ENCODE measurements at regions not wholly inside any gene's neighbourhood (a gene's known extent, or its start where the extent isn't known, plus 50 kb on each side); places are given as distances from the start of the nearest gene placed in this dataset.

DNA sequence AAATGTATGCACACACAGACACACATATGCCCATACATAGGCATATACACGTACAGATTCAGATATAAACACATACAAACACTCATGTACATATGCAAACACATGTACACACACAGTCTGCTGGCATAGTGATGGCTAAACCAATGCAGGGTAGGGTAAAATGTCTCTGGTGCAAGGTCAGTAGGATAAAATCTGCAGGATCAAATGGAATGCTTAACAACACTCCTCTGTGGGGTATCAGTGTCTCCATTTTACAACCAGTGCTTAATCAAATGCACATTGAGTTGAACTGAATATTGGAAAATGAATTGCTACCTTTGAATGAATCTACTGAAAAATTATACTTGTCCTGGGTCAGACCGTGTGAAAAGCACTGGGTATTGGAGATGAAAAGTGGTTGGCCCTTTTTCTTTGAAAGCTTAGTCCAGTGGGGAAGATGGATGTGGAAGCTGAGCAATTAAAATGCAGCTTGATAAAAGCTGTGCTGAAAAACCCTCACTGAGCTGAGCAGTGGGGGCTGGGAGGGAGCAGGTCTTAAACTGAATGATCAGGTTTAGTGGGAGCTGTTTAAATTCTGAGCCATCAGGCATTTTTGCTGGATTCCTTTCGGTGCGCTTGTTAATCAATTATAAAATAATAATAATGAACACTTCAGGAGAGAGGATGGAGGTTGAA lies 314.7 kb downstream of the HAPSTR1 start:
- H3K36me3 Mint-ChIP-seq: no peaks in the 10 kb centered on the region
- no peaks in the 10 kb centered on the region for H3K27me3 Mint-ChIP-seq
- no peak overlapping the region for H3K4me3 Mint-ChIP-seq
- no peak for DNase-seq
- intact Hi-C loops (cut with micrococcal nuclease): no loop called here
- H3K27ac Mint-ChIP-seq: no peak overlapping the region
- no peaks in the 10 kb centered on the region for H3K9me3 Mint-ChIP-seq
- H3K4me1 Mint-ChIP-seq (ENCODE audit: low read depth): no peaks in the 10 kb centered on the region
- ChIA-PET POLR2A (no interaction called here), CTCF (no interaction called here)

DNA sequence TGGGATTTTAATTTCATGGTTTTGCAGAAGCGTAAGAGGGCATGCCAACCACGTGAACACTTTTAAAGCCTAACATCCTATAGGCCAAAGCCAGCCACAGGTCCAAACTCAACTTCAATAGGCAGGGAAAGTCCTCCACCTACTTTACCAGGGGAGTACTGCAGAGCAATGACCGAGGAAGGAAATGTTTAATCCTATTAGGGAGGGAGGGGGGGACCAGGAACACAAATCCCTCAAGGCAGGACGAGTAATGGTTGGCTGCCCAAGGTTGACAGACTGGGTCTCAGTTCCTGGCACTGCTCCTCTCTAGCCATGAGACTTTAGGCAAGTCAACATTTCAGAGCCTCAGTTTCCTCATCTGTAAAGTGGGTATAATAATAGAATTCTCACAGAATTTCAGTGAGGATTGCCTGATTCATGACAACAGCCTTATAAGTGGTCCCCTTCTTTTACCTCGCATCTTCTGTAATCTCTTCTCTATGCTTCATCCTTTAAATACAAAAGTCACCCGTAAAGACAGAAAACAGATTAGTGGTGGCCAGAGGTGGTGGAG lies 315.8 kb downstream of the HAPSTR1 start:
- CTCF ChIA-PET: no interaction called here
- H3K27me3 Mint-ChIP-seq: no peaks in the 10 kb centered on the region
- DNase-seq: no peak
- no peak overlapping the region for H3K27ac Mint-ChIP-seq
- no peaks in the 10 kb centered on the region for H3K36me3 Mint-ChIP-seq
- intact Hi-C loops (cut with micrococcal nuclease): no loop called here
- H3K9me3 Mint-ChIP-seq: no peaks in the 10 kb centered on the region
- POLR2A ChIA-PET: no interaction called here
- no peak overlapping the region for H3K4me3 Mint-ChIP-seq
- H3K4me1 Mint-ChIP-seq (ENCODE audit: low read depth): no peaks in the 10 kb centered on the region

DNA sequence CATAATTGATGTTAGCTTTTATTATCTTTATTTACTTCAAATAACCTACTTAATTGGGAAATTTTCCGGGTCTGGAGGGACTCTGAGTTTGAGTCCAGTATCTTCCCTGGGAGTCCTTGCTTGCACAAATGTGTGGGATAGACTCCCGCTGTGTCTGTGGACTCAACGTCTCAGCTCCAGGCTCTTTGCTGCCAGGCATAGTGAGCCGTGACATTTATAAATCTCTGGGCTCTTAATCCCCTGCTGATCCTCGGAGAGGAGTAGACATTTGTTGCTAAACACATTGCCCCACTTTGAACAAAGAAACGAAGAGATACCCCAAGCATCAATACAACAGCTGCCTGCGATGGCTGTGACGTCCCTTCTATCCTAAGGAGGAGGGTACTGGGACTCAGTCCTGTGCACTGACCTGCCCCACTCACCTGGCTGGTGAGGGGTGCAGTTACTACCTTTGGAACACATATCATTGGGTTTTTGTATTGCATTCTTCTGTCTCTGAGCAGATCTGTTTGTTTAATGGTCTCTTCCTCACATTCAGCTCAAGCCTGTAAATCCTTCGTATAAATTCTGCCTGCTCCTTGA lies 316.9 kb downstream of the HAPSTR1 start:
- POLR2A ChIA-PET: no interaction called here
- no peaks in the 10 kb centered on the region for H3K9me3 Mint-ChIP-seq

DNA sequence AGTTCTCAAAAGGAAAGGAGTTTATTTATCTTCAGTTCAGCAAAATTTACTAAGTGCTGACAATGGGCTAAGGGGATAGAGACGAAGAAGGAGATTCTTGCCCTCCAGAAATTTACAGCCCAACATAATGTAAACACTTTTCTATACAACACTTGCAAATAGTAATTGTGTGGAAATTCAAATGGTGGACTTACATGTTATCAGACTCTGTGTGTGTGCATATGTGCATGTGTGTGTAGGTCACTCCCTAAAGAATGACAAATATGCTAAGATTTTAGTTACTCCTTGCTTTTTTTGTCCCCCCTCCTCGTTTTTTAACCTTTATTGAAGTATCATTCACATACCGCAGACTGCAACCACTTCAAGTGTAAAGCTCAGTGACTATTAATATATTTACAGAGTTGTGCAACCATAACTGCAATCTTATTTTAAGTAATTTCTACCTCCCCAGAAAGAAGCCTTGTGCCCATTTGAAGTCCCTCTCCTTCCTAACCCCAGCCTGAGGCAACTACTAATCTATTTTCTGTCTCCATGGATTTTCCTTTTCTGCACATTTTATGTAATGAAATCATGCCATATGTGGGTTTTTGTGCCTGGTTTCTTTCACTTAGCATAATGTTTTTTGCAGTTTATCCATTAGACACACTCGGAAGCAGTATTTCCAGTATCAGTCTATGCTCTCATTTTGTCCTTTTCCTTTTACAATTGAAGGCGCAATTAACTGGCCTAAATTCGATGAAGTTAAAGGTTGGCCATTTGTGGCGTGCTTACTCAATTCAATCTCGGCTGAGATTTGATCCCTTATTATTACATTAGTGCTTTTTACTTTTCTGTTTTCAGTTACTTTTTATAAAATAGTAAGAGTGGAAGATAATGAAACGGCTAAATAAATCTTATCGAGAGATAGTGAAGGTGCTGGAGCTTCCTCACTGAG lies 318.4 kb downstream of the HAPSTR1 start:
- CTCF ChIA-PET: no interaction called here
- POLR2A ChIA-PET: no interaction called here
- H3K27me3 Mint-ChIP-seq: no peaks in the 10 kb centered on the region
- H3K4me1 Mint-ChIP-seq (ENCODE audit: low read depth): no peaks in the 10 kb centered on the region
- H3K4me3 Mint-ChIP-seq: no peak overlapping the region
- intact Hi-C loops (cut with micrococcal nuclease): no loop called here
- no peaks in the 10 kb centered on the region for H3K36me3 Mint-ChIP-seq
- H3K27ac Mint-ChIP-seq: no peak overlapping the region
- no peaks in the 10 kb centered on the region for H3K9me3 Mint-ChIP-seq
- no peak for DNase-seq

More for the DNA sequence above, 316.9 kb downstream of the HAPSTR1 start:
- H3K4me1 Mint-ChIP-seq (ENCODE audit: low read depth): no peaks in the 10 kb centered on the region
- CTCF ChIA-PET: no interaction called here
- H3K27me3 Mint-ChIP-seq: no peaks in the 10 kb centered on the region
- H3K36me3 Mint-ChIP-seq: no peaks in the 10 kb centered on the region
- no peak for DNase-seq
- no peak overlapping the region for H3K4me3 Mint-ChIP-seq
- no peak overlapping the region for H3K27ac Mint-ChIP-seq
- intact Hi-C loops (cut with micrococcal nuclease): no loop called here

DNA sequence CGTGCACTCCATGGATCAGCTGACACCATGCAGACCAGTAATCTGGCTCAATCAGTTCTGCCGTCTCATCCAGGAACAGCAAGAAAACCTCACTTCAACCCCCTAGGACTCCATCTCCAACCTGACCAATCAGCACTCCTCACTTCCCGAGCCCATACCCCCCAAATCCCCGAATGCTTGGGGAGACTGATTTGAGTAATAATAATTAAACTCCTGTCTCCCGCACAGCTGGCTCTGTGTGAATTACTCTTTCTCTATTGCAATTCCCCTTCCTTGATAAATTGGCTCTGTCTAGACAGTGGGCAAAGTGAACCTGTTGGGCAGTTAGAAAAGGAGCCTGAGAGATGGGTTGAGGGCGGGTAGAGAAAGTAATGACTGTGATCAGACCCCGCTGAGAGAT lies 320.0 kb downstream of the HAPSTR1 start:
- intact Hi-C loops (cut with micrococcal nuclease): no loop called here
- POLR2A ChIA-PET: no interaction called here
- Mint-ChIP-seq H3K27me3 (no peaks in the 10 kb centered on the region), H3K4me1 (ENCODE audit: low read depth) (no peaks in the 10 kb centered on the region), H3K9me3 (no peaks in the 10 kb centered on the region), H3K4me3 (no peak overlapping the region), H3K27ac (no peak overlapping the region), H3K36me3 (no peaks in the 10 kb centered on the region)
- no peak for DNase-seq
- CTCF ChIA-PET: no interaction called here

DNA sequence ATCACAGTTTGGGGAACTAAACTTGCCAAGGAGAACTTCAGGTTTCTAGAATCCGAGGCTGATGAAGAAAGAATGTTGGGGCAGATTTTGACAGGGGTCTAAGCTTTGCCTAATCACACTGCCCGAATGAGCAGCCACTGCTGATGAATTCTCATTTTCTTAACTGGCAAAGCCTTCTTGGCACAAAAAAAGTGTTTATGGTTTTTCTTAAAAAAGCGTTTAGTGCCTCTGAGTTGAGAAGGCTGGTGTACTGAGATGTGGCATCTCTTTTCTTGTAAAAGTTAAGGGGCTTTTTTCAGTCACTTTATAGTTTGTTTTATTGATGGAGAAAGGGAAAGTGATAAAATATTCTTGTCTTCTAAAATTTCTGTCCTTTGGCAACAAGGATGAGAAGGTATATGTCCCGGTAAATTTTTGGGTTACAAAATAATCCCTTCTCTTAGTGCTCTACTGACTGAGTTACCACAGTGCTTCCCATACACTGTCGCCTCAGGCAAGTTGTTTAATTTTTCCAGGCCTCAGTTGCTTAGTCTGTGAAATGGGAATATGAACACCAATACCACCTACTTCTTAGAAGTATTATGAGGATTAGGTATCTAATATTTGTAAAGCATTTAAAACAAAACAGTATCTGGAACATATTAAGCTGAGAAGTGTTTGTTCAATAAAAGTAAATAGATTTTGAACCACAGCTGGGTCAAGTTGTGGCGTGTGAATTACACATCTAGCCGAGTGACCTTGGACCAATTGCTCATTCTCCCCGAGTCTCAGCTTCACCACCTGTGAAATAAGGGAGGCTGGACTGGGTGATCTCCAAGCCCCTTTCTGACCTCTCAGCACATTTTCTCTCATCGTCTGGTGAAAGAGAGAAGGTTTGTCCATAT lies 320.8 kb downstream of the HAPSTR1 start:
- Mint-ChIP-seq H3K9me3 (peaks cover 4% of the 10 kb centered on the region), H3K36me3 (no peaks in the 10 kb centered on the region), H3K4me3 (no peak overlapping the region), H3K27me3 (no peaks in the 10 kb centered on the region), H3K27ac (no peak overlapping the region), H3K4me1 (ENCODE audit: low read depth) (no peaks in the 10 kb centered on the region)
- ChIA-PET POLR2A (no interaction called here), CTCF (no interaction called here)
- no peak for DNase-seq
- intact Hi-C loops (cut with micrococcal nuclease): no loop called here

DNA sequence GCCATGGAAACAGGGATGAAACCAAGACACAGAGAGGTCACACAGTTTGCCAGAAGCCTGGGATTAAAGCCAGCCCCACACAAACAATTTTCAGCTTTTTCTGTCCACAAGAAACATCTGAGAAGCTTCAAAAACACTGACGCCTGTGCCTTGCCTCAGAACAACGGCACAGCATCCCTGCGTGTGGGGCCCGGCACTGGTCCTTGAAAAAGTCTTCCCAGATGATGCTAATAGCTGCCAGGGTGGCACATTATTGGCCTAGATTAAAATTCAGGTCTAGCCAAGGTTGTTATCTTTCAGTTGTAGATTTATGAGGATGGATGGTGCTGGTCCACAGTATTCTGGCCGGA lies 321.4 kb downstream of the HAPSTR1 start:
- H3K36me3 Mint-ChIP-seq: no peaks in the 10 kb centered on the region
- H3K27ac Mint-ChIP-seq: no peak overlapping the region
- no peak overlapping the region for H3K4me3 Mint-ChIP-seq
- no peaks in the 10 kb centered on the region for H3K4me1 Mint-ChIP-seq (ENCODE audit: low read depth)
- no peak for DNase-seq
- intact Hi-C loops (cut with micrococcal nuclease): no loop called here
- CTCF ChIA-PET: no interaction called here
- POLR2A ChIA-PET: no interaction called here
- no peaks in the 10 kb centered on the region for H3K27me3 Mint-ChIP-seq
- peaks cover 4% of the 10 kb centered on the region for H3K9me3 Mint-ChIP-seq

DNA sequence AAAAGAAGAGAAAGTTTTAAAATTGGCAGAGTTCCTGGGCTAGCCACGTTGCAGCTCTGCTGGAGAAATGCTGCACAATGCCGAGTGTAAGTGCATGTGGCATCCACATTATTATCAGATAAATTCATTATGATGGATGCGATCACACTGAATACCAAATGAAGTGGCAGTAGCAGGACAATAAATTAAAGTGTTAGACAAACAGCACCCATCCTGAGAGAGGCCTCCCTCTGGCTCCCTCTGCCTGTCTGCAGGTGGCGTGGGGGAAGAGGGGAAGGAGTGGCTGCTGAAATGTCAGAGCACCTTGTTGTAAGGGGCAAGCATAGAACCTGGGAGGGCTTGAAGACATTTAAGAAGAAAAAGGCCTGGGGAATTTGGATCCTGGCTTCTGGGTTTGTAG lies 324.1 kb downstream of the HAPSTR1 start:
- ChIA-PET POLR2A (no interaction called here), CTCF (no interaction called here)
- H3K4me3 Mint-ChIP-seq: no peak overlapping the region
- H3K4me1 Mint-ChIP-seq (ENCODE audit: low read depth): no peaks in the 10 kb centered on the region
- intact Hi-C loops (cut with micrococcal nuclease): no loop called here
- no peaks in the 10 kb centered on the region for H3K36me3 Mint-ChIP-seq
- H3K9me3 Mint-ChIP-seq: peaks cover 4% of the 10 kb centered on the region
- DNase-seq: no peak
- no peaks in the 10 kb centered on the region for H3K27me3 Mint-ChIP-seq
- no peak overlapping the region for H3K27ac Mint-ChIP-seq

DNA sequence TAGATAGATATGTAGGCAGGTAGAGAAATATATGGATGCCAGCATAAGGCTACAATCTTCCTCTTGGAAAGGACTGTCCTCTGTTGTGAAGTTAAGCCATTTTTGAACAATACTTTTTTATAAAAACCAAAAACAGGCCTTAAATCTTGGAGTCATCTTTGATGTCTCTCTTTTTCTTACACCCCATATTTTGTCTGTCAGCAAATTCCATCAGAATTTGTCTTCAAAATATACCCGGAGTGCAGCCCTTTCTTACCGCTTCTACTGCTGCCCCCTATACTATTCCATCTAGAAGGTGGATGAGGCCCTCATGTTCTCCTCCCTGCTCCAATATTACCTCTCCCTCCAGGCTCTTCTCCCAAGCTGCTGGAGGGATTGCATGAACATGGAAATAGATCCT lies 326.5 kb downstream of the HAPSTR1 start:
- POLR2A ChIA-PET: no interaction called here

DNA sequence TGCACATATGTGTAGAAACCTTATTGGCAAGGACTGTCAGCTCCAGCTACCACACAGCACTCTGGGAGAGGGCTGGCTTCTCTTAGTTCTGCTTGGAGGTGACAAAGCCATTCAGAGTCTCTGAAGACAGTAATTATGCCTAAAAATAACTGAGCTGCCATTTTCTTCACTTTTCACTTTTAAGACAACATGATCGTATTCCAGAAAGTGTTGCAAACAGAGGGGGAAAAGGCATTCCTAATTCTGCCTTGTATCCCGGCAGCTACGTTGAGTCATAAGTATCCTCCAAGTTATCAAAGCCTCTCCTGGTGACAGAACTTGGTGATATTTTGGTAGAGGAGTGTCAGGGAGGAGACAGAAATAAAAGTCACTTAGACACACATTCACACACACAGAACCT lies 327.7 kb downstream of the HAPSTR1 start:
- peaks cover 4% of the 10 kb centered on the region for H3K9me3 Mint-ChIP-seq
- no peak for DNase-seq
- H3K27me3 Mint-ChIP-seq: no peaks in the 10 kb centered on the region
- ChIA-PET CTCF (no interaction called here), POLR2A (no interaction called here)
- H3K36me3 Mint-ChIP-seq: no peaks in the 10 kb centered on the region
- no peak overlapping the region for H3K27ac Mint-ChIP-seq
- intact Hi-C loops (cut with micrococcal nuclease): no loop called here
- H3K4me1 Mint-ChIP-seq (ENCODE audit: low read depth): no peaks in the 10 kb centered on the region
- no peak overlapping the region for H3K4me3 Mint-ChIP-seq

More for the DNA sequence above, 326.5 kb downstream of the HAPSTR1 start:
- no peak overlapping the region for H3K27ac Mint-ChIP-seq
- CTCF ChIA-PET: no interaction called here
- no peaks in the 10 kb centered on the region for H3K36me3 Mint-ChIP-seq
- no peak for DNase-seq
- intact Hi-C loops (cut with micrococcal nuclease): no loop called here
- H3K27me3 Mint-ChIP-seq: no peaks in the 10 kb centered on the region
- peaks cover 4% of the 10 kb centered on the region for H3K9me3 Mint-ChIP-seq
- H3K4me3 Mint-ChIP-seq: no peak overlapping the region
- H3K4me1 Mint-ChIP-seq (ENCODE audit: low read depth): no peaks in the 10 kb centered on the region

DNA sequence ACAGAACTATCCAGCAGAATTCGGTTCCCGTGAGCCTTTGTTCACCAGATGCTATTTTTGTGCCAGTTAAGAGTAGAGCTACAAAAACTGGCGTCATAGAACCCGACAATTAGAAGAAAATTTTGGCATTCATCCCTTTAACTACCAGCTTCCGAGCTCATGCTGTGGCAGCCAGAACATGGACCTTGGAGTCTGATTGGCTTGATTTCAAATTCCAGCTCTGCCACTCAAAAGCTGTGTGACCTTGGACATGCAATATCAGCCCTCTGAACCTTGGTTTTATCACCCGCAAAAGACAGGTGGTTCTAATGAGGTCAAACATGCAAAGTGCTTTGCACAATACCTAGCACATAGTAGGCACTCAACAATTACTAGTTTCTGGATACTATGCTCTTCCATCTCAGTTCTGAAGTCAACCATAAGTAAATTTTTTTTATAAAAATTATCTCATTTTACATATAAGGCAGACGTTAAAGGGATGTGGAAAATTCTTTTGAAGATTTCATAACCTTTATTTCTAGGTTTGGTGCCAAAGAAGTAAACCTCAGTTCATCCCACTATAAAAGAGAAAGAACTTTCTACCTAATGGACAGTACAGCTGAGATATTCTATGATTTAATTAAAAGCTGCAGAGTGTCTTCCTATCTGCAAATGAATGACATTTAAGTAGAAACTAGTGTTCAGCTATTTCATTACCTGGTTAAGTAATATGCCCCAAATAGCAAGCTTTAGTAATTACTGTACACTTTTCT lies 331.5 kb downstream of the HAPSTR1 start:
- Mint-ChIP-seq H3K36me3 (no peaks in the 10 kb centered on the region), H3K9me3 (no peaks in the 10 kb centered on the region), H3K27ac (no peak overlapping the region), H3K4me1 (ENCODE audit: low read depth) (no peaks in the 10 kb centered on the region), H3K4me3 (no peak overlapping the region), H3K27me3 (no peaks in the 10 kb centered on the region)
- intact Hi-C loops (cut with micrococcal nuclease): no loop called here
- CTCF ChIA-PET: no interaction called here
- POLR2A ChIA-PET: no interaction called here
- no peak for DNase-seq
